ENCODE measurements at regions not wholly inside any gene's neighbourhood (a gene's known extent, or its start where the extent isn't known, plus 50 kb on each side); places are given as distances from the start of the nearest gene placed in this dataset.

GRCh38 chr13:64371461-64371860 is 2858.7 kb downstream of the PCDH9 start:
- no peak for DNase-seq

GRCh38 chr13:64371045-64371444 is 2859.1 kb downstream of the PCDH9 start:
- no peak for DNase-seq

GRCh38 chr13:64369121-64369520 is 2861.0 kb downstream of the PCDH9 start:
- no peak for DNase-seq

GRCh38 chr13:64362564-64362963 is 2867.6 kb downstream of the PCDH9 start:
- DNase-seq = no peak

GRCh38 chr13:64347664-64348063 is 2882.5 kb downstream of the PCDH9 start:
- no peak for DNase-seq

- DNase-seq = no peak
Observed at GRCh38 chr13:64339373-64340063, 2890.6 kb downstream of the PCDH9 start.

- no peak for DNase-seq
Observed at GRCh38 chr13:64338671-64339070, 2891.5 kb downstream of the PCDH9 start.

GRCh38 chr13:64333888-64334287 is 2896.2 kb downstream of the PCDH9 start:
- no peak for DNase-seq

GRCh38 chr13:64332048-64332447 is 2898.1 kb downstream of the PCDH9 start:
- DNase-seq = no peak

GRCh38 chr13:64327505-64328194 is 2902.5 kb downstream of the PCDH9 start:
- no peak for DNase-seq

GRCh38 chr13:64314331-64314730 is 2898.7 kb upstream of the PCDH20 start:
- DNase-seq = no peak

- no peak for DNase-seq
Observed at GRCh38 chr13:64311948-64312347, 2896.3 kb upstream of the PCDH20 start.

- DNase-seq = no peak
Observed at GRCh38 chr13:64311112-64311511, 2895.5 kb upstream of the PCDH20 start.

GRCh38 chr13:64305246-64305645 is 2889.6 kb upstream of the PCDH20 start:
- DNase-seq = no peak

- DNase-seq = no peak
Observed at GRCh38 chr13:64300239-64300638, 2884.6 kb upstream of the PCDH20 start.

GRCh38 chr13:64293923-64294322 is 2878.3 kb upstream of the PCDH20 start:
- DNase-seq = no peak

- no peak for DNase-seq
Observed at GRCh38 chr13:64289702-64290101, 2874.1 kb upstream of the PCDH20 start.

GRCh38 chr13:64283926-64284325 is 2868.3 kb upstream of the PCDH20 start:
- no peak for DNase-seq

- no peak for DNase-seq
Observed at GRCh38 chr13:64278493-64278892, 2862.8 kb upstream of the PCDH20 start.

- no peak for DNase-seq
Observed at GRCh38 chr13:64277097-64277496, 2861.4 kb upstream of the PCDH20 start.

- DNase-seq = no peak
Observed at GRCh38 chr13:64276232-64276631, 2860.6 kb upstream of the PCDH20 start.

GRCh38 chr13:64274481-64275217 is 2859.0 kb upstream of the PCDH20 start:
- no peak for DNase-seq

GRCh38 chr13:64273780-64274179 is 2858.1 kb upstream of the PCDH20 start:
- no peak for DNase-seq

- DNase-seq = no peak
Observed at GRCh38 chr13:64272681-64273080, 2857.0 kb upstream of the PCDH20 start.
